DND-41 (cell line): ENCODE measurements at regions not wholly inside any gene's neighbourhood (a gene's known extent, or its start where the extent isn't known, plus 50 kb on each side); places are given as distances from the start of the nearest gene placed in this dataset.

ENCODE experiments used
- ATAC-seq: fragments of 200-7000 bp; cut with Tn5 transposase; 3 replicates; pipeline ENCODE4 v1.9.1; 2021; ENCODE audit warnings: low read depth; ENCODE audit not compliant: insufficient read depth
- DNase-seq: peaks from one replicate; pipeline ENCODE4 v3.0.0-alpha.2; 2020
- H2AFZ ChIP-seq: 2 replicates; pipeline ENCODE4 v1.6.0; 2012; ENCODE audit warnings: low read depth, low read length
- H3K27ac ChIP-seq: 2 replicates; pipeline ENCODE4 v1.5.1; 2012; ENCODE audit warnings: low read length, inconsistent platforms
- H3K27me3 ChIP-seq: fragments of 200-600 bp; sonication (generic); 2 replicates; pipeline ENCODE4 v1.6.0; 2012; ENCODE audit warnings: low read length, mild to moderate bottlenecking, inconsistent platforms; ENCODE audit not compliant: insufficient read depth, poor library complexity
- H3K36me3 ChIP-seq: 2 replicates; pipeline ENCODE4 v1.5.1; 2012; ENCODE audit warnings: low read length, inconsistent platforms; ENCODE audit not compliant: insufficient read depth
- H3K4me1 ChIP-seq: 2 replicates; pipeline ENCODE4 v1.5.1; 2012; ENCODE audit warnings: mild to moderate bottlenecking, low read length; ENCODE audit not compliant: insufficient read depth
- H3K4me2 ChIP-seq: 2 replicates; pipeline ENCODE4 v1.6.0; 2012; ENCODE audit warnings: mild to moderate bottlenecking, moderate library complexity, low read length, inconsistent platforms; ENCODE audit not compliant: insufficient read depth
- H3K4me3 ChIP-seq, 2 experiments: fragments of 200-600 bp in 1 of 2; shearing (Covaris generic) in 1 of 2; 2 replicates each; pipeline ENCODE4 v1.5.1; 2012 to 2016; ENCODE audit warnings: inconsistent platforms in 2 of 2, low read length in 2 of 2, mild to moderate bottlenecking in 2 of 2, low read depth in 1 of 2, moderate library complexity in 1 of 2
- H3K79me2 ChIP-seq: 2 replicates; pipeline ENCODE4 v1.6.0; 2012; ENCODE audit warnings: low read length, inconsistent platforms; ENCODE audit not compliant: insufficient read depth
- H3K9ac ChIP-seq: 2 replicates; pipeline ENCODE4 v1.6.0; 2012; ENCODE audit warnings: low read depth, mild to moderate bottlenecking, inconsistent platforms, low read length, moderate library complexity
- H3K9me3 ChIP-seq: 2 replicates; pipeline ENCODE4 v1.5.1; 2012; ENCODE audit warnings: low read length, moderate library complexity, mild to moderate bottlenecking, inconsistent platforms; ENCODE audit not compliant: insufficient read depth, severe bottlenecking
- H4K20me1 ChIP-seq: 2 replicates; pipeline ENCODE4 v1.6.0; 2012; ENCODE audit warnings: low read length; ENCODE audit not compliant: insufficient read depth
- CTCF ChIP-seq: IDR thresholded peaks from 2 replicates; pipeline ENCODE4 v1.5.1; 2012; ENCODE audit warnings: borderline replicate concordance, low read length, moderate library complexity, mild to moderate bottlenecking; ENCODE audit not compliant: poor library complexity, severe bottlenecking; ENCODE audit errors: extremely low read depth
- EZH2 ChIP-seq: IDR thresholded peaks from 3 replicates; pipeline ENCODE4 v1.6.1; 2012; ENCODE audit warnings: borderline replicate concordance, low read depth, mild to moderate bottlenecking, moderate library complexity, low read length, inconsistent platforms; ENCODE audit not compliant: severe bottlenecking

- ATAC-seq = no peak
- no peak overlapping the region for H3K4me3 ChIP-seq
- TF ChIP-seq CTCF (no peak), EZH2 (no peak)
- H3K27me3 ChIP-seq = no peaks in the 10 kb centered on the region
- no peaks in the 10 kb centered on the region for H3K9me3 ChIP-seq
- no peak overlapping the region for H3K9ac ChIP-seq
- H3K27ac ChIP-seq = no peak overlapping the region
- no peaks in the 10 kb centered on the region for H3K4me1 ChIP-seq
- no peaks in the 10 kb centered on the region for H3K79me2 ChIP-seq
- no peak for DNase-seq
- no peaks in the 10 kb centered on the region for H3K36me3 ChIP-seq
- H3K4me2 ChIP-seq = no peak overlapping the region
- no peaks in the 10 kb centered on the region for H4K20me1 ChIP-seq
- H2AFZ ChIP-seq = no peak overlapping the region
These were observed 529.6 kb downstream of the RAB38 start for GRCh38 chr11:87645626-87646025.

GRCh38 chr11:87639753-87640364 lies 535.4 kb downstream of the RAB38 start:
- no peak for TF ChIP-seq CTCF
- no peak for TF ChIP-seq EZH2
- Histone ChIP-seq H3K36me3 (no peaks in the 10 kb centered on the region), H3K4me2 (no peak overlapping the region), H3K4me3 (no peak overlapping the region), H3K9ac (no peak overlapping the region), H3K79me2 (no peaks in the 10 kb centered on the region), H3K4me1 (no peaks in the 10 kb centered on the region), H3K27ac (no peak overlapping the region), H3K9me3 (no peaks in the 10 kb centered on the region), H2AFZ (no peak overlapping the region), H3K27me3 (no peaks in the 10 kb centered on the region), H4K20me1 (no peaks in the 10 kb centered on the region)
- no peak for ATAC-seq
- no peak for DNase-seq

GRCh38 chr11:87635001-87635400 lies 540.2 kb downstream of the RAB38 start:
- H3K9ac ChIP-seq = no peak overlapping the region
- TF ChIP-seq EZH2 = no peak
- no peak for TF ChIP-seq CTCF
- DNase-seq = no peak
- H3K4me1 ChIP-seq = no peaks in the 10 kb centered on the region
- H3K4me3 ChIP-seq = no peak overlapping the region
- no peak overlapping the region for H3K27ac ChIP-seq
- no peaks in the 10 kb centered on the region for H3K27me3 ChIP-seq
- no peaks in the 10 kb centered on the region for H3K36me3 ChIP-seq
- H4K20me1 ChIP-seq = no peaks in the 10 kb centered on the region
- H3K9me3 ChIP-seq = no peaks in the 10 kb centered on the region
- H3K79me2 ChIP-seq = no peaks in the 10 kb centered on the region
- H3K4me2 ChIP-seq = no peak overlapping the region
- no peak overlapping the region for H2AFZ ChIP-seq
- no peak for ATAC-seq

- Histone ChIP-seq H3K4me2 (no peak overlapping the region), H3K4me3 (no peak overlapping the region), H2AFZ (no peak overlapping the region), H3K36me3 (no peaks in the 10 kb centered on the region), H3K79me2 (no peaks in the 10 kb centered on the region), H3K4me1 (no peaks in the 10 kb centered on the region), H3K9me3 (no peaks in the 10 kb centered on the region), H3K27ac (no peak overlapping the region), H4K20me1 (no peaks in the 10 kb centered on the region), H3K27me3 (no peaks in the 10 kb centered on the region), H3K9ac (no peak overlapping the region)
- no peak for TF ChIP-seq EZH2
- no peak for TF ChIP-seq CTCF
- ATAC-seq = no peak
- no peak for DNase-seq
These were observed 540.9 kb downstream of the RAB38 start for GRCh38 chr11:87634331-87634730.
